NCI-H1694 treated with DMSO at 0.1 percent for 48 hours (cell line): ENCODE measurements at regions not wholly inside any gene's neighbourhood (a gene's known extent, or its start where the extent isn't known, plus 50 kb on each side); places are given as distances from the start of the nearest gene placed in this dataset.

Source experiments
- DNase-seq: peaks from one replicate; lab custom pipeline; 2025; lab: John Stamatoyannopoulos, UW

GRCh38 chr2:76455910-76456309 is 745.2 kb upstream of the GCFC2 start:
- DNase-seq, result no peak

- DNase-seq, result no peak
Observed at GRCh38 chr2:76450024-76450475, 739.3 kb upstream of the GCFC2 start.

GRCh38 chr2:76448956-76449355 is 738.2 kb upstream of the GCFC2 start:
- DNase-seq, result no peak

GRCh38 chr2:76447294-76447693 is 736.6 kb upstream of the GCFC2 start:
- DNase-seq, result no peak

GRCh38 chr2:76446872-76447271 is 736.2 kb upstream of the GCFC2 start:
- no peak for DNase-seq

GRCh38 chr2:76445880-76446279 is 735.2 kb upstream of the GCFC2 start:
- no peak for DNase-seq

- no peak for DNase-seq
Observed at GRCh38 chr2:76444732-76445131, 734.0 kb upstream of the GCFC2 start.

GRCh38 chr2:76437564-76437963 is 726.8 kb upstream of the GCFC2 start:
- DNase-seq, result no peak

- DNase-seq, result no peak
Observed at GRCh38 chr2:76429374-76429773, 718.7 kb upstream of the GCFC2 start.

GRCh38 chr2:76427452-76427851 is 716.7 kb upstream of the GCFC2 start:
- no peak for DNase-seq

GRCh38 chr2:76415821-76416220 is 705.1 kb upstream of the GCFC2 start:
- no peak for DNase-seq

GRCh38 chr2:76413436-76413835 is 702.7 kb upstream of the GCFC2 start:
- DNase-seq, result no peak

- DNase-seq, result no peak
Observed at GRCh38 chr2:76406134-76406855, 695.6 kb upstream of the GCFC2 start.

GRCh38 chr2:76393356-76393755 is 682.6 kb upstream of the GCFC2 start:
- no peak for DNase-seq

- DNase-seq, result peak; percentile 56
Observed at GRCh38 chr2:76391678-76392077, 681.0 kb upstream of the GCFC2 start.

- no peak for DNase-seq
Observed at GRCh38 chr2:76387294-76387693, 676.6 kb upstream of the GCFC2 start.

- DNase-seq, result no peak
Observed at GRCh38 chr2:76385943-76386342, 675.2 kb upstream of the GCFC2 start.

- DNase-seq, result no peak
Observed at GRCh38 chr2:76381624-76382023, 670.9 kb upstream of the GCFC2 start.

GRCh38 chr2:76378140-76378539 is 667.4 kb upstream of the GCFC2 start:
- DNase-seq, result no peak

- no peak for DNase-seq
Observed at GRCh38 chr2:76341439-76341838, 630.7 kb upstream of the GCFC2 start.

- no peak for DNase-seq
Observed at GRCh38 chr2:76332871-76333270, 622.2 kb upstream of the GCFC2 start.

- DNase-seq, result no peak
Observed at GRCh38 chr2:76330865-76331264, 620.1 kb upstream of the GCFC2 start.

- no peak for DNase-seq
Observed at GRCh38 chr2:76326636-76327035, 615.9 kb upstream of the GCFC2 start.

- DNase-seq, result no peak
Observed at GRCh38 chr2:76323381-76323780, 612.7 kb upstream of the GCFC2 start.
